Kidney (tissue), 13 donors: ENCODE measurements at regions not wholly inside any gene's neighbourhood (a gene's known extent, or its start where the extent isn't known, plus 50 kb on each side); places are given as distances from the start of the nearest gene placed in this dataset.

ENCODE experiments used
- DNase-seq, 5 donors: peaks; one replicate each; pipeline ENCODE4 v3.0.0-alpha.2; 2013 to 2020
- FAIRE-seq: peaks from 2 replicates; lab custom pipeline; 2012; peaks lifted over from hg19 to GRCh38; lab: Jason Lieb, UNC
- H3K27ac ChIP-seq, 2 donors: one replicate each; pipeline ENCODE4 v1.7.0; 2013; ENCODE audit warnings: low read depth in 2 of 2, low read length in 2 of 2, inconsistent platforms in 1 of 2
- H3K27me3 ChIP-seq: one replicate; pipeline ENCODE4 v1.7.1; 2013; ENCODE audit warnings: low read length, inconsistent platforms; ENCODE audit not compliant: control insufficient read depth, insufficient read depth
- H3K36me3 ChIP-seq, 3 donors: one replicate each; pipeline versions ENCODE4 v1.7.0 to v1.7.1; 2013; ENCODE audit warnings: low read length in 3 of 3, control low read depth in 1 of 3, inconsistent platforms in 1 of 3; ENCODE audit not compliant: insufficient read depth in 3 of 3, control insufficient read depth in 2 of 3
- H3K4me1 ChIP-seq, 3 donors: one replicate each; pipeline versions ENCODE4 v1.7.0 to v1.7.1; 2013; ENCODE audit warnings: low read length in 3 of 3, inconsistent platforms in 1 of 3, low read depth in 1 of 3; ENCODE audit not compliant: control insufficient read depth in 2 of 3, insufficient read depth in 2 of 3
- H3K4me3 ChIP-seq, 3 donors: one replicate each; pipeline versions ENCODE4 v1.7.0 to v1.8.1; 2013; ENCODE audit warnings: low read length in 3 of 3, control low read depth in 1 of 3, inconsistent platforms in 1 of 3
- H3K9ac ChIP-seq, 3 donors: one replicate each; pipeline versions ENCODE4 v1.7.0 to v1.7.1; 2013; ENCODE audit warnings: low read length in 3 of 3, control low read depth in 1 of 3, inconsistent platforms in 1 of 3
- H3K9me3 ChIP-seq, 3 donors: one replicate each; pipeline versions ENCODE4 v1.7.0 to v1.7.1; 2013; ENCODE audit warnings: low read length in 3 of 3, control low read depth in 1 of 3, inconsistent platforms in 1 of 3; ENCODE audit not compliant: control insufficient read depth in 2 of 3, insufficient read depth in 1 of 3
- CTCF ChIP-seq: IDR thresholded peaks from 3 replicates; pipeline ENCODE4 v1.5.1; 2012; ENCODE audit warnings: mild to moderate bottlenecking, moderate library complexity, borderline replicate concordance; ENCODE audit not compliant: insufficient read depth; ENCODE audit errors: extremely low read depth
- intact Hi-C: fragments of 100-400 bp; cut with DNase I; formaldehyde crosslinking; loops from one replicate; pipeline ENCODE4 v1.11.1; 2022
- donor health status: control.
- donor health status: control.
- donor health status: control.
- donor health status: control.
- donor health status: control.
- donor health status: DM: yes; HTN: yes; CAD: no.
- donor health status: Normal renal cell carcinoma (clear cell type).

GRCh38 chr2:41727152-41727551 is 320.7 kb upstream of the PKDCC start:
- FAIRE-seq, result no peak
- no peak for DNase-seq
- no peak for TF ChIP-seq CTCF
- Histone ChIP-seq H3K27me3 (no peaks in the 10 kb centered on the region), H3K36me3 (no peaks in the 10 kb centered on the region), H3K9me3 (no peaks in the 10 kb centered on the region), H3K9ac (no peak overlapping the region), H3K4me1 (peaks cover 0 to 2% (median 0%) of the 10 kb centered on the region in 3 donors), H3K4me3 (no peak overlapping the region), H3K27ac (no peak overlapping the region)
- intact Hi-C loops, result no loop called here

DNA sequence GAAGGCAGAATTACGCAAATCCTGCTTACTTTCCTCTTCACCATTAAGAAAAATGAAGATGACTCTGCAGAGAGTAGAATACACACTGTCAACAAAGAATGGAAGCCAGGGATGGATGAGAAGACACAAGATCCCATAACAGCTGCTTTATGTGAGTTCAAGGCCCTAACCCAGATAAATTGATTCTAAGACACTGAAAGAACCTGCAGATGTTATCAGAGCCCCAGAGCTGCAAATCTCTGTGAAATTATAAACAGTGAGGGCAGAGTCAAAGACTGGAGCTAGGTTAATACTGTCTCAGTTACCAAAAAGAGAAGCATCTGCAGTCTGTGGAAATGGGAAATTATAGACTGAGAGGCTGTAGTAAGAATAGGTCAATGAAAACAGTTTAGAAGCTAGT is 320.1 kb upstream of the PKDCC start:
- DNase-seq (no peak), FAIRE-seq (no peak)

DNA sequence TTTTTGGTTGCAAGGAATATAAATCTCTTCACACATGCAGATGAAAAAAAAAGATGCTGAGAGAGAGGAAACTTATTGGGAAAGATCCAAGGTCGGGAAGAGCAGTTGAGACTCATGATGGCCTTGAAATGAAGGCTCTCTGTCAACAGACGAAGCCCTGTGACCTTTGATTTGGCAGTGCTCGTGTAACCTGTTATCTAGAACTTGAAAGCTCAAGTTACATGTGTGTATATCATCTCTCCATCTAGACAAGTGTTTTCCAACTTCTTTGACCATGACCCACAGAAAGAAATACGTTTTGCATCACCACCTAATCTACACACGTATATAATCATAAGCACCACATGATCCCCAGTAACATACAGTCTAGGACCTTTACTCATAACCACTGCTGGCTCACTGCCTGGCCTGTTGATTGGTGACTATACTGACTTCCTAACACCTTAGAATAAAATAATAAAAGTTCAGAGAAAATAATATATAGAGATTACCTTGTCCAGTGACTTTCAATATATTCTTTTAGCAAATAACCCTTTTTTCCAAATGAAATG is 319.0 kb upstream of the PKDCC start:
- TF ChIP-seq CTCF, result no peak
- Histone ChIP-seq H3K27me3 (no peaks in the 10 kb centered on the region), H3K4me1 (no peaks in the 10 kb centered on the region), H3K36me3 (no peaks in the 10 kb centered on the region), H3K27ac (no peak overlapping the region), H3K9ac (no peak overlapping the region), H3K4me3 (no peak overlapping the region), H3K9me3 (no peaks in the 10 kb centered on the region)
- intact Hi-C loops, result no loop called here
- FAIRE-seq, result no peak
- DNase-seq, result no peak

More for the DNA sequence above, 320.1 kb upstream of the PKDCC start:
- no peak overlapping the region for H3K4me3 ChIP-seq
- H3K27ac ChIP-seq, result no peak overlapping the region
- no peaks in the 10 kb centered on the region for H3K36me3 ChIP-seq
- H3K4me1 ChIP-seq, result peaks cover 0 to 1% (median 0%) of the 10 kb centered on the region in 3 donors
- H3K9me3 ChIP-seq, result no peaks in the 10 kb centered on the region
- no peak for TF ChIP-seq CTCF
- no peak overlapping the region for H3K9ac ChIP-seq
- no peaks in the 10 kb centered on the region for H3K27me3 ChIP-seq
- intact Hi-C loops, result no loop called here
